ENCODE measurements at regions not wholly inside any gene's neighbourhood (a gene's known extent, or its start where the extent isn't known, plus 50 kb on each side); places are given as distances from the start of the nearest gene placed in this dataset.

- TF ChIP-seq, protein P1, sequence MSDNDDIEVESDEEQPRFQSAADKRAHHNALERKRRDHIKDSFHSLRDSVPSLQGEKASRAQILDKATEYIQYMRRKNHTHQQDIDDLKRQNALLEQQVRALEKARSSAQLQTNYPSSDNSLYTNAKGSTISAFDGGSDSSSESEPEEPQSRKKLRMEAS (IDR thresholded peaks at IDR 0.05; ENCODE audit: low read depth, low read length), result no peak
- TF ChIP-seq EZH2 (IDR thresholded peaks at IDR 0.05; ENCODE audit: borderline replicate concordance, control insufficient read depth, low read depth, low read length), result no peak
- TF ChIP-seq MTA2 (IDR thresholded peaks at IDR 0.05; ENCODE audit: low read depth), result peak; percentile 100
- TF ChIP-seq ZNF217 (IDR thresholded peaks at IDR 0.05), result no peak
- no peak for TF ChIP-seq KDM1A (IDR thresholded peaks at IDR 0.05; ENCODE audit: borderline replicate concordance)
- peak; percentile 45; the same call in 1 of the 2 replicates for TF ChIP-seq MXI1 (IDR thresholded peaks at IDR 0.05; ENCODE audit: low read depth, low read length)
- TF ChIP-seq ELK1 (IDR thresholded peaks at IDR 0.05; ENCODE audit: low read depth, low read length), result no peak
- TF ChIP-seq ZNF687 (IDR thresholded peaks at IDR 0.05), result peak; percentile 63; the same call in 1 of the 2 replicates
- peak; percentile 72; the same call in 1 of the 2 replicates for TF ChIP-seq PAX5 (IDR thresholded peaks at IDR 0.05; ENCODE audit: borderline replicate concordance, low read depth, low read length)
- peak; percentile 91 for TF ChIP-seq NFIC (IDR thresholded peaks at IDR 0.05; ENCODE audit: low read depth, low read length)
- no peak for TF ChIP-seq SIN3A (IDR thresholded peaks at IDR 0.05; ENCODE audit: low read depth, low read length)
- no peak for TF ChIP-seq STAT1 (conservative IDR thresholded peaks at IDR 0.05)
- peak; percentile 86 for TF ChIP-seq FOXM1 (IDR thresholded peaks at IDR 0.05; ENCODE audit: low read depth, low read length)
- peak; percentile 97 for TF ChIP-seq MEF2B (IDR thresholded peaks at IDR 0.05; ENCODE audit: partially characterized antibody, poor library complexity, severe bottlenecking)
- TF ChIP-seq HDGF (IDR thresholded peaks at IDR 0.05), result no peak
- TF ChIP-seq CHD2 (IDR thresholded peaks at IDR 0.05; ENCODE audit: borderline replicate concordance, low read depth, low read length), result peak; percentile 72; the same call in 1 of the 2 replicates
- no peak for TF ChIP-seq CHD1 (IDR thresholded peaks at IDR 0.05; ENCODE audit: low read depth, low read length)
- TF ChIP-seq NFYA (IDR thresholded peaks at IDR 0.05; ENCODE audit: borderline replicate concordance, low read depth, low read length), result no peak
- no peak for TF ChIP-seq CREB1 (IDR thresholded peaks at IDR 0.05; ENCODE audit: low read depth)
- TF ChIP-seq SREBF1 (IDR thresholded peaks at IDR 0.05; ENCODE audit: low read length), result no peak
- TF ChIP-seq NR2C1 (IDR thresholded peaks at IDR 0.05), result no peak
- TF ChIP-seq DPF2 (IDR thresholded peaks at IDR 0.05), result peak; percentile 98
- no peak for TF ChIP-seq NFXL1 (IDR thresholded peaks at IDR 0.05; ENCODE audit: borderline replicate concordance)
- TF ChIP-seq IKZF1 (conservative IDR thresholded peaks at IDR 0.05), result peak; percentile 98
- TF ChIP-seq, protein P2, sequence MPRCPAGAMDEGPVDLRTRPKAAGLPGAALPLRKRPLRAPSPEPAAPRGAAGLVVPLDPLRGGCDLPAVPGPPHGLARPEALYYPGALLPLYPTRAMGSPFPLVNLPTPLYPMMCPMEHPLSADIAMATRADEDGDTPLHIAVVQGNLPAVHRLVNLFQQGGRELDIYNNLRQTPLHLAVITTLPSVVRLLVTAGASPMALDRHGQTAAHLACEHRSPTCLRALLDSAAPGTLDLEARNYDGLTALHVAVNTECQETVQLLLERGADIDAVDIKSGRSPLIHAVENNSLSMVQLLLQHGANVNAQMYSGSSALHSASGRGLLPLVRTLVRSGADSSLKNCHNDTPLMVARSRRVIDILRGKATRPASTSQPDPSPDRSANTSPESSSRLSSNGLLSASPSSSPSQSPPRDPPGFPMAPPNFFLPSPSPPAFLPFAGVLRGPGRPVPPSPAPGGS (IDR thresholded peaks at IDR 0.05; ENCODE audit: borderline replicate concordance, insufficient read depth, low read depth, low read length, poor library complexity, severe bottlenecking), result no peak
Measured at GRCh38 chr13:58955546-58956385, 1208.0 kb downstream of the DIAPH3 start (continued).
